Adrenal gland (tissue), 9 donors: ENCODE measurements at regions not wholly inside any gene's neighbourhood (a gene's known extent, or its start where the extent isn't known, plus 50 kb on each side); places are given as distances from the start of the nearest gene placed in this dataset.

ENCODE experiments used
- DNase-seq, 7 donors: peaks; one replicate each; pipeline ENCODE4 v3.0.0-alpha.2; 2019 to 2020
- H3K27ac ChIP-seq, 5 donors: fragments of 200-600 bp; sonication (generic) in 4 of 5; 1 replicate in 3 of 5; 2 replicates in 2 of 5; pipeline versions ENCODE4 v1.5.1 to v1.8.0; 2016 to 2020; ENCODE audit warnings: mild to moderate bottlenecking in 1 of 5
- H3K27me3 ChIP-seq: fragments of 200-600 bp; 2 replicates; pipeline ENCODE4 v1.8.0; 2021
- H3K36me3 ChIP-seq, 2 donors: fragments of 200-600 bp; replicated peaks in 1 of 2; 1 replicate in 1 of 2; 2 replicates in 1 of 2; pipeline versions ENCODE4 v1.5.1 to v1.8.0; 2018 to 2022
- H3K4me1 ChIP-seq, 2 donors: fragments of 200-600 bp; replicated peaks in 1 of 2; 1 replicate in 1 of 2; 2 replicates in 1 of 2; pipeline versions ENCODE4 v1.5.1 to v1.8.0; 2018 to 2021
- H3K4me3 ChIP-seq, 4 donors: fragments of 200-600 bp; sonication (generic) in 3 of 4; one replicate each; pipeline ENCODE4 v1.5.1; 2016 to 2018
- H3K9me3 ChIP-seq, 3 donors: fragments of 200-600 bp; sonication (generic) in 1 of 3; replicated peaks in 1 of 3; 1 replicate in 2 of 3; 2 replicates in 1 of 3; pipeline versions ENCODE4 v1.5.1 to v1.8.0; 2016 to 2021
- POLR2A ChIP-seq, 2 donors: fragments of 450-650 bp; IDR thresholded peaks; one replicate each; pipeline ENCODE4 v1.6.1; 2017; ENCODE audit warnings: antibody characterized with exemption in 2 of 2, mild to moderate bottlenecking in 2 of 2, moderate library complexity in 1 of 2
- WGBS, 4 donors: extraction: QIAGEN DNeasy Blood & Tissue Kit in 2 of 4; methylation state at CpG; one replicate each; pipeline versions ENCODE4 v1.1.5 to v1.1.7; 2013 to 2017; 5-methylcytosine and 5-hydroxymethylcytosine counted together
- intact Hi-C, 2 donors: fragments of 100-400 bp; cut with DNase I; formaldehyde crosslinking; loops; one replicate each; pipeline versions ENCODE4 v1.14.1 to v1.15.0; 2022 to 2023
- TF ChIP-seq, protein P1 (sequence below), 6 experiments: fragments of 450-650 bp in 4 of 6; fragments of 200-600 bp in 2 of 6; sonication (generic) in 1 of 6; IDR thresholded peaks; 1 replicate in 5 of 6; 2 replicates in 1 of 6; pipeline versions ENCODE4 v1.5.1 to v1.8.0; 2016 to 2021; ENCODE audit warnings: antibody characterized with exemption in 6 of 6, mild to moderate bottlenecking in 2 of 6, moderate library complexity in 1 of 6
- donor health status: healthy with polysubstance abuse.
- donor health status: Bipolar disorder and iron deficiency.
- donor health status: DM: yes; HTN: yes; CAD: no.
- donor health status: DM: no; HTN: no; CAD: no.
- donor health status: DM: no; HTN: no; CAD: no.

DNA sequence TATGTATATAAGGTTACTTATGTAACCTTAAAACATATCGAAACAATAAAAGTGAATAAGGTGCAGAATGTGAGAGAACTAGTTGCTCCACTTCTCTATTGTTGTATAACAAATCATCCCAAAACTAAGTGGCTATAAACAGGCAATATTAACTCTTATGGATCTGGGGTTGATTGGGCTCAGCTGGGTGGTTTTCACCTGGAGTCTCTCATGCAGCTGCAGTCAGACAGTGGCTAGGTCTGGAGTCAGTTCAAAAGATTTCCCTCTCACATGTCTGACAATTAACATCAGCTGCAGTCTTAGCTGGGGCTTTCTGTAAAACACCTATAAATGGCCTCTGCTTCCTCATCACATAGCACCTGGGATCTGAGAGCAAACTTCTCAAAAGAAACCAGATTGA is 288.4 kb upstream of the SASH1 start:
- H3K36me3 ChIP-seq: no peaks in the 10 kb centered on the region
- no peaks in the 10 kb centered on the region for H3K27me3 ChIP-seq
- TF ChIP-seq POLR2A (IDR thresholded peaks at IDR 0.05): no peak
- TF ChIP-seq, protein P1, sequence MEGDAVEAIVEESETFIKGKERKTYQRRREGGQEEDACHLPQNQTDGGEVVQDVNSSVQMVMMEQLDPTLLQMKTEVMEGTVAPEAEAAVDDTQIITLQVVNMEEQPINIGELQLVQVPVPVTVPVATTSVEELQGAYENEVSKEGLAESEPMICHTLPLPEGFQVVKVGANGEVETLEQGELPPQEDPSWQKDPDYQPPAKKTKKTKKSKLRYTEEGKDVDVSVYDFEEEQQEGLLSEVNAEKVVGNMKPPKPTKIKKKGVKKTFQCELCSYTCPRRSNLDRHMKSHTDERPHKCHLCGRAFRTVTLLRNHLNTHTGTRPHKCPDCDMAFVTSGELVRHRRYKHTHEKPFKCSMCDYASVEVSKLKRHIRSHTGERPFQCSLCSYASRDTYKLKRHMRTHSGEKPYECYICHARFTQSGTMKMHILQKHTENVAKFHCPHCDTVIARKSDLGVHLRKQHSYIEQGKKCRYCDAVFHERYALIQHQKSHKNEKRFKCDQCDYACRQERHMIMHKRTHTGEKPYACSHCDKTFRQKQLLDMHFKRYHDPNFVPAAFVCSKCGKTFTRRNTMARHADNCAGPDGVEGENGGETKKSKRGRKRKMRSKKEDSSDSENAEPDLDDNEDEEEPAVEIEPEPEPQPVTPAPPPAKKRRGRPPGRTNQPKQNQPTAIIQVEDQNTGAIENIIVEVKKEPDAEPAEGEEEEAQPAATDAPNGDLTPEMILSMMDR (IDR thresholded peaks at IDR 0.05): no peak
- no peak overlapping the region for H3K4me3 ChIP-seq
- H3K9me3 ChIP-seq: no peaks in the 10 kb centered on the region
- intact Hi-C loops: no loop called here
- no peak for DNase-seq
- WGBS, 4 donors: 27 to 100% (median 91%) methylated on average over 1 of the region's 1 CpG
- H3K4me1 ChIP-seq: no peaks in the 10 kb centered on the region
- no peak overlapping the region for H3K27ac ChIP-seq

DNA sequence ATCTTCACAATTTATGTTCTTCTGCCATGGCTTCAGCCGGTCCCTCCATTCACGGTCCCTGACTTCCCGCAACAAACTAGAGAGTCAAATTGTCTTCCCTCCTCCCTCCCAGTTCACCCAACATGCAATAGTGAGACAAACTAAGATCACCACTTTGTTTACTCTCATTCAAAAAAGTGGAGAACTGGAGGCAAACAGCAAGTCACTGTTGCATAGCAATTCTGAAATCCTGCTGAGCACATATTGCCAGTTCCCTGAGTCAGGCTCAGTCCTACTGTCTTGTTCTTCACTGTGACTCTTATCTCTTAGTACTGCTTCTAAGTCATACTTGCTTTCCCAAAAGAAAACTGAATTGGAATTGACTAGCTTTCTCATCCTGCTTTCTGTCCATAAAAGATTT is 287.2 kb upstream of the SASH1 start:
- Histone ChIP-seq H3K9me3 (no peaks in the 10 kb centered on the region), H3K4me3 (no peak overlapping the region), H3K27ac (no peak overlapping the region), H3K27me3 (no peaks in the 10 kb centered on the region), H3K4me1 (no peaks in the 10 kb centered on the region), H3K36me3 (no peaks in the 10 kb centered on the region)
- no peak for DNase-seq
- TF ChIP-seq, protein P1 (IDR thresholded peaks at IDR 0.05): no peak
- no peak for TF ChIP-seq POLR2A (IDR thresholded peaks at IDR 0.05)
- intact Hi-C loops: no loop called here
- 69 to 84% (median 79%) methylated on average over 3 of the region's 3 CpGs for WGBS, 4 donors

DNA sequence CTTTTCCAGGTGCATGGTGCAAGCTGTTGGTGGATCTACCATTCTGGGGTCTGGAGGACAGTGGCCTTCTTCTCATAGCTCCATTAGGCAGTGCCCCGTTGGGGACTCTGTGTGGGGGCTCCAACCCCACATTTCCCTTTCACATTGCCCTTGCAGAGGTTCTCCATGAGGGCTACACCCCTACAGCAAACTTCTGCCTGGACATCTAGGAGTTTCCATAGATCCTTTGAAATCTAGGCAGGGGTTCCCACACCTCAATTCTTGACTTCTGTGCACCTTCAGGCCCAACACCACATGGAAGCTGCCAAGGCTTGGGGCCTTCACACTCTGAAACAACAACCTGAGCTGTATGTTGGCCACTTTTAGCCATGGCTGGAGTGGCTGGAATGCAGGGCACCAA is 282.8 kb upstream of the SASH1 start:
- Histone ChIP-seq H3K36me3 (no peaks in the 10 kb centered on the region), H3K4me1 (no peaks in the 10 kb centered on the region), H3K4me3 (no peak overlapping the region), H3K9me3 (no peaks in the 10 kb centered on the region), H3K27me3 (no peaks in the 10 kb centered on the region), H3K27ac (no peak overlapping the region)
- intact Hi-C loops: no loop called here
- no peak for DNase-seq
- 36 to 76% (median 63%) methylated on average over 1 of the region's 1 CpG for WGBS, 4 donors
- no peak for TF ChIP-seq POLR2A (IDR thresholded peaks at IDR 0.05)
- TF ChIP-seq, protein P1 (IDR thresholded peaks at IDR 0.05): no peak

DNA sequence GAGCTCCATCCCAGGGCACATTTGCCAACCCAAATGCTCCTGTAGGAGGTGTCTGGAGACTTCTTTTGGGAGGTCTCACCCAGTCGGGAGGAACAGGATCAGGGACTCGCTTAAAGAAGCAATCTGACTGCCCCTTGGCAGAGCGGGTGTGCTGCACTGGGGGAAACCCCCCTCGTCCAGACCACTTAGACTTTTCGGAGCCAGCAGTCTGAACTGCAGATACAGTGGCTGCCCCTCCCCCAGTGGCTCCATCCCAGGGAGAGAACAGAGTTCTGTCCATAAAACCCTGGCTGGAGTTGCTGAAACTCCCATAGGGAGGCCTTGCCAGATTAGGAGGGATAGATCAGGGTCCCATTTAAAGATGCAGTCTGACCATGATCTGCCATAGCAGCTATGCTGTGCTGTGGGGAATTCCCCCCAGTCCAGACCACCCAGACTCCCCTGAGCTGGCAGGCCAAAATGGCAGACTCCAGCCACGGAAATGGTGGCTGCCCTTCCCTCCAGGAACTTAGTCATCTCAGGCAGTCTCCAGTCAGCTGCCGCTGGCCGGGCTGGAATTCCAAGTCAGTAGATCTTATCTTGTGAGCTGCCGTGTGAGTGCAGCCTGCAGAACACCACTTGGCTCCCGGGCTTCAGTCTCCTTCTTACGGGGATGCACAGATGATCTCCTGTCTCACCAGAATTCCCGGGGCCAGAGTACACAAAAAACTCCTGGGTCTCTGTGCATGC is 278.1 kb upstream of the SASH1 start:
- no peak for DNase-seq
- TF ChIP-seq, protein P1 (IDR thresholded peaks at IDR 0.05): no peak
- no peak for TF ChIP-seq POLR2A (IDR thresholded peaks at IDR 0.05)
- no peaks in the 10 kb centered on the region for H3K27me3 ChIP-seq
- H3K27ac ChIP-seq: no peak overlapping the region
- H3K9me3 ChIP-seq: no peaks in the 10 kb centered on the region
- H3K4me3 ChIP-seq: no peak overlapping the region
- intact Hi-C loops: no loop called here
- WGBS, 4 donors: 51 to 79% (median 59%) methylated on average over 7 to 12 of the region's 12 CpGs
- H3K4me1 ChIP-seq: no peaks in the 10 kb centered on the region
- no peaks in the 10 kb centered on the region for H3K36me3 ChIP-seq
